ENCODE measurements at regions not wholly inside any gene's neighbourhood (a gene's known extent, or its start where the extent isn't known, plus 50 kb on each side); places are given as distances from the start of the nearest gene placed in this dataset.

- DNase-seq, result no peak
These were observed 226.2 kb upstream of the BLID start for GRCh38 chr11:122342089-122342744.

DNA sequence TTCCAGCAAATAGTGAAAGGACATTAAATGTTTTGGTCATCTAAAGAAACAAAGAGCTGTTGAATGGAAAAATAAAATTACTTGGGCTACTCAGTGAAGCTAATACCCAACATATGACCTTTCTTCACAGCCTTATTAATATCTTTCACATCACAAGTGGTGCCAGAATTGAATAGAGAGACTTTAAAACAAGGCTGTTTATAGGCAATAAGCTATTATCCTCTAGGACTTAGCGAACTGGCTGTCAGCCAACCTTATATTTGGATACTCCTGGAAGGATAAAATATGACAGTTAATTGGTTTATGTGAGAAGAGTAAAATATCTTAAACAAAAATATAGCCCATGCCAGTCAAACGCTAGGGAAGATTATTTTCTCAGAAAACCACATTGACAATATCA, 225.5 kb upstream of the BLID start:
- no peak for DNase-seq

DNA sequence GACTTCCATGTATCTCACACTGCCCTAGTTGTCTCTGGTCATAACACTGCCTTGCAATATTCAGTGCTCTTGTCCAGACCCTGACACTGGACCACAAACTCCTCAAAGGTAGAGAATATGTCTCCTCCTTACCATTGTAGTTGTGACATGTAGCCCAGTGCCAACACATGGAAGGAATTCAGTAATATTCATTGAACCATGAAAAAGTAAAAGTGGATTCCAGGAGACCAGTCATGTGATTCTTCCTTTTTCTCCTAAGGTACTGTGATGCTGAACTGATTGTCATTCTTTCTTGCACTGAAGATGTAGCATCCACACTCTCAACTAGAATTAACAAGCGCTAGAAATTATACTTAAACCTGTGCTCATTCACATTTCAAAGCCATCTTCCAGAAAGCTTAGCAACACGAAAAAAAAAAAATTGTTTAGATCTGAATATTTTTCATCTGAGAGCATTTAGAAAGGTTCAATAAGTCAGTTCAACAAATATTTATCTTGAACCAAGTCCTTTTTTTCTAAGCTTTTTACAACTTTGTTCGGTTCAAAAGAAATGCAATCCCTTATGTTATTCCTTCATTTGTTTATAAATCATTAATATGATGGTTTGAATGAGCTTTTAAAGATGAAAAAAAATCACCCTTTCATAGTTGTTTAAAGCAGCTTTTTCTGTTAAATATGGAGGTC, 224.7 kb upstream of the BLID start:
- DNase-seq, result no peak

- no peak for DNase-seq
These were observed 223.5 kb upstream of the BLID start for GRCh38 chr11:122339436-122340060.

- DNase-seq, result no peak
These were observed 221.7 kb upstream of the BLID start for GRCh38 chr11:122337704-122338103.

DNA sequence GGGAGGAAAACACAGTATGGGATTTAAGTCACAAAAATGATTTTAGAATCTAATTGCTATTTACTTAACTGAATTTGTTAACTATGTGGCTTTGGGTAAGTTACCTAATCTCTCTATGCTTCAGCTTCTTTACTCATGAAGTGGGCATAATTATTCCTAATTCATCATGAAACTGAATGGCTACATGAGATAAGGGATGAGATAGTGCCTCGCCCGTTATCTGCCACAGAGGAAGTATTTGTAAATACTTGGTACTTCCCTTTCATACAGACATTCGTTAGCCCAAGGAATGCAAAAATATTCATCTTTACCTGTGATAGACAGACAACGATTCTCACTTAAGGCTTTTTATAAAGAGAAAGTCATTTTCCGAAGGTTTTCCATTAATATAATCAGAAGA, 221.2 kb upstream of the BLID start:
- no peak for DNase-seq

- DNase-seq, result no peak
These were observed 220.7 kb upstream of the BLID start for GRCh38 chr11:122336706-122337105.

DNA sequence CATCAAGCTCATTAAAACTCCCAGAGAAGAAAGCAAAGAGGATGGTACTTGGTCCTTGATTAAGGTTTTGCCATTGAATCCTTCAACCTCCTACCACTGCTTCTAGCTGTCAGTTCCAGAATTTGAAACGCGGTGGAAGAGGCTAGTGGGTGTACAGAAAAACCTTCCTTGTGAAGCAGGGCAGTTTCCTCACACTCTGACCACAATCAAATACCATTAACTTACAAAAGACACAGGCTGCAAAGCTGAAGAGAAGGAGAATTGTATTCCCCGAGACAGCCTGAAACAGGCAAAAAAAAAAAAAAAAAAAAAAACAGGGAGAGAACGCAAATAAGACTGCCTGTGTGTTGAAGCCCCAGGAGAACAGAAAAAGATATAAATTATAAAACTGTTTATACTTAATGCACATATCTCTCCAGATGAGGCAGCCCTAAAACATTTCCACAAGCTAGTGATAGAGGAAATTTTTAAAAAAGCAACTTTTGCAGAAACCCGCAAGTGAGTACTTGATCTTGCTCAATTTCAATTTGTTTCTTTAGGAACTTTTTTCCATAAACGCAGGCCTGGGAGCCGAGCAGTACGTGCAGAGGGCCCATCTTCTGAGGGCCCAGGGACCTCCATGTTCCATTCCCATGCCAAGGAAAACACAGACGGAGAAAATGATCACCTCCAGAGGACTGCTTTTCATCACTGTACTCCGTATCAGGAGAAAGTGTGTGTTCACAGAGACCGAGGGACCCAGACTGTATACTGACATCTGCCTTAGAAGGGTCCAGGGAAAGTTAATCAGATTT, 218.7 kb upstream of the BLID start:
- DNase-seq, result no peak

GRCh38 chr11:122333467-122333866, 217.5 kb upstream of the BLID start:
- DNase-seq, result no peak

DNA sequence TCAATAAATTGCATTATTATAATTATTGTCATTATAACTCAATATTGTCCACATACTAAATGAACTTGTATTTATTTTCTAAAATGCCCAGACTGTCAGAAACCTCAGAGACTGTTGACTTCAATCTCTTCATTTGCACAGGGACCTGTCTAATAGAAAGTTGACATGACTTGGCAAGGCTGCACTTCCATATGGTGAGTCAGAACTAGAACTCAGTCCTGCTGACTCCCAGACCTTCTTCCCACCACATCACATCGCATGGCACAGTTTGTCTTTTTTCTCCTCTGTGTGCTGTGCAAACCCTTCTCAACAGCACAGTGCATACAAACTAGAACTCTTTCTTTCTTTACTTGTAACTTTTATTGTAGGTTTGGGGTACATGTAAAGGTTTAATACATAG, 215.1 kb upstream of the BLID start:
- DNase-seq, result no peak

- no peak for DNase-seq
These were observed 214.4 kb upstream of the BLID start for GRCh38 chr11:122330279-122330965.

DNA sequence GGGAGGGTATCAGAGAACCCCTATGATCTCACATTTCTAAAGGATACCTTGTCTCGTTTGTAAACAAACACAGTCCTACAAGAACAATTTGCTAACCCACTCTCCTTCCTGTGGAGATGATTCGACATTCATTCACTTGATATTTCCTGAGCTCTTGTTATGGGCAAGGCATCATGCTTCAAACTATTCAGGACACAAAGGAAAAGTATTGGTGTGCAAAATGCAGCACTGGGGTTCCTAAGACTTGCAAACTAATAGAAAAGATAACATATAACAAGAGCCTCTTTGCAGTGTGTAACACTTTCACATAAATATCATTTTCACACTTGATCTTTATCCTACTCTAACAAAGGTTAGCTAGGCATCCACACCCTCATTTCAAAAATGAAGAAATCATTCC, 211.5 kb upstream of the BLID start:
- no peak for DNase-seq

GRCh38 chr11:122323754-122324421, 207.9 kb upstream of the BLID start:
- no peak for DNase-seq

GRCh38 chr11:122322329-122322728, 206.3 kb upstream of the BLID start:
- no peak for DNase-seq

DNA sequence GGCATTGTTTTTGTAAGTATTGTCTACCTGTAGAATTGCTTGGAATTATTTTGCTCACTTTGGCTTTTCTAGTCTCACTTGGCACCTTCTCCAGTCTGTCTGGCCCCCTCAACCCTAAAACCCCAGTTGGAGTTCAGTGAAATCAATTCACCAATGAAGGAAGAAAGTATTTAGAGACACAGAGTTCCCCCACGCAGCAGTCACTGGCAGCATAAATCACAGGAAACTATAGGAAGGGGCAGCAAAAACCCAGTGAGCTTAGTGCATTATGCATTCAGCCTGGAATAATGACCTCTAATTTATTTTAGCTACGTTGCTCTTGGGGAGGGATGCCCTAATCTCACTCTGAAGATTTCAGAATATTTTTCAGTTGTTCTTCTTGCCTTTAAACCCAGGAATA, 204.7 kb upstream of the BLID start:
- no peak for DNase-seq

DNA sequence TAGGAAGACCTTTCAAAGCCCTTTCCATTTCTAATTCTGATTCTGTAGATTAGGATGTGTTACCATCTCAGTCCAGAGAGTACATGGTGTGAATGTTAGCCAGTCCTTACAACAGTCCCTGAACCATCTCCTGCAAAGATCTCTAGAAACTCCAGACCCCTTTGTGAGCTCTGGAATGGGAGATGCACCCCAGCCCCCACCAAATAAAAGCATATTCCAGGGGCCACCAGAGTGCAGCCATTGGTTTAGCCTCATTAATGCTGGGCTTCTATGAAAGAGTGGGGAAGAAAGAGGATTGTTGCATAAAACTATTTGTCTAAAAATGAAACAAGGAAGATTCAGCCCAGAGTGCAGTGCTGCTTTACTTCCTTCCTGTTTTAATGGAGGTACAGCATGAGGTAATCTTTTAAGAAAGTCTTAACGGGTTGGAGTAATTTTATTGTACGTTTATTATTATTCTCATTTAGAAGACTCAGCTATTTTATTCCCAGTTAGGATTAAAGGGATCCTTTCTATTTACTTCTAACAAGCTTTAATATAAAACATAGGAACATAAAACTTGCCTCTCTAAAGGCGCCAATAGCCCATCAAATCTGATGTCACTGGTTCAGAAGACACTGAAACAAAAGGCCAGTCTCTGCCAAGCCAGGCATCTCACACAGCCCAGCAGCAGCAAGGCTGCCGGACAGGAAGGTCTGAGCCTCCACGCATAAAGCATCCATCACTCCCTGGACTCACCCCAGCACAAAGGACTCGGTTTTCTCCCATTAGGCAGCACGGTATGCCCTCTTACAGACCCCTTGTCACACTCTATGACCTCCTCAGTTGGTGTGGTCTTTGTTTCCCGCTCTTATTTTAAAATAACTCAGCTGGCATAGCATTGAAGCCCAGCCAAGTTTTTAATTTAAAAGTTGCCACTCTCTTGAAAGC, 203.9 kb upstream of the BLID start:
- DNase-seq, result no peak

DNA sequence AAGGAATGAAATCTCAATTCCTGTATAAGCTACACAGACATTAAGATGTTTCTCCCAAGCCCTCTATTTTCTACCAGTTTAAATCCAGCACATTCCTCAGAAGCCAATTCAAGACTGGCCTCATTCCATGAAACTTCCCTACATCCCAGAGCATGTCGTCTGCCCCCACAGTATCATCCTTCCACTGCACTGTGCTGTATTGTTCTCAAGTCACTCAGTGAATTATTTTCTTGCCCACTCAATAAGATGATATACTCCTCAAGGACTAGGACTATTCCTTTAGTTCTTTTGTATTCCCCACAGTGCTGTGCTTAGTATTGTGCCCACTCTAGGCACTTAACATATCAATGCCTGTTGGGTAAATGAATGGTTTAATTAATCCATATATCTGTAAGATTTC, 203.1 kb upstream of the BLID start:
- DNase-seq, result no peak

- DNase-seq, result no peak
These were observed 201.3 kb upstream of the BLID start for GRCh38 chr11:122317305-122317704.

GRCh38 chr11:122313581-122313980, 197.6 kb upstream of the BLID start:
- no peak for DNase-seq

GRCh38 chr11:122311216-122311755, 195.3 kb upstream of the BLID start:
- no peak for DNase-seq

- DNase-seq, result no peak
These were observed 194.8 kb upstream of the BLID start for GRCh38 chr11:122310766-122311165.

All from activated effector memory CD4-positive, alpha-beta T cell treated with anti-CD3 and anti-CD28 coated beads, Interleukin-2, amount 50 U/mL, for 16 hours (primary cell).